Prostate gland (tissue), 2 donors: ENCODE measurements at regions not wholly inside any gene's neighbourhood (a gene's known extent, or its start where the extent isn't known, plus 50 kb on each side); places are given as distances from the start of the nearest gene placed in this dataset.

Experiments
- CTCF ChIP-seq, 4 experiments: fragments of 200-600 bp in 2 of 4; fragments of 450-650 bp in 2 of 4; sonication (generic) in 2 of 4; IDR thresholded peaks; 1 replicate in 3 of 4; 2 replicates in 1 of 4; pipeline ENCODE4 v1.5.1; 2016 to 2019; ENCODE audit warnings: antibody characterized with exemption in 4 of 4, mild to moderate bottlenecking in 2 of 4, moderate library complexity in 2 of 4
- POLR2A ChIP-seq: fragments of 450-650 bp; IDR thresholded peaks from one replicate; pipeline ENCODE4 v1.6.1; 2016; ENCODE audit warnings: antibody characterized with exemption, mild to moderate bottlenecking

GRCh38 chr18:11245879-11246278, 96.5 kb upstream of the PIEZO2 start:
- no peak for TF ChIP-seq POLR2A
- no peak for TF ChIP-seq CTCF (IDR thresholded peaks at IDR 0.05)
